Suprapubic skin (tissue), 3 donors: ENCODE measurements at regions not wholly inside any gene's neighbourhood (a gene's known extent, or its start where the extent isn't known, plus 50 kb on each side); places are given as distances from the start of the nearest gene placed in this dataset.

ENCODE experiments used
- POLR2A ChIP-seq, 2 donors: fragments of 450-650 bp; IDR thresholded peaks; one replicate each; pipeline ENCODE4 v1.6.1; 2017; ENCODE audit warnings: antibody characterized with exemption in 2 of 2, mild to moderate bottlenecking in 2 of 2, moderate library complexity in 2 of 2
- TF ChIP-seq, protein P1 (sequence below), 2 donors: fragments of 200-600 bp in 1 of 2; fragments of 450-650 bp in 1 of 2; sonication (generic) in 1 of 2; IDR thresholded peaks; one replicate each; pipeline ENCODE4 v1.5.1; 2016 to 2019; ENCODE audit warnings: antibody characterized with exemption in 2 of 2, mild to moderate bottlenecking in 1 of 2, moderate library complexity in 1 of 2

DNA sequence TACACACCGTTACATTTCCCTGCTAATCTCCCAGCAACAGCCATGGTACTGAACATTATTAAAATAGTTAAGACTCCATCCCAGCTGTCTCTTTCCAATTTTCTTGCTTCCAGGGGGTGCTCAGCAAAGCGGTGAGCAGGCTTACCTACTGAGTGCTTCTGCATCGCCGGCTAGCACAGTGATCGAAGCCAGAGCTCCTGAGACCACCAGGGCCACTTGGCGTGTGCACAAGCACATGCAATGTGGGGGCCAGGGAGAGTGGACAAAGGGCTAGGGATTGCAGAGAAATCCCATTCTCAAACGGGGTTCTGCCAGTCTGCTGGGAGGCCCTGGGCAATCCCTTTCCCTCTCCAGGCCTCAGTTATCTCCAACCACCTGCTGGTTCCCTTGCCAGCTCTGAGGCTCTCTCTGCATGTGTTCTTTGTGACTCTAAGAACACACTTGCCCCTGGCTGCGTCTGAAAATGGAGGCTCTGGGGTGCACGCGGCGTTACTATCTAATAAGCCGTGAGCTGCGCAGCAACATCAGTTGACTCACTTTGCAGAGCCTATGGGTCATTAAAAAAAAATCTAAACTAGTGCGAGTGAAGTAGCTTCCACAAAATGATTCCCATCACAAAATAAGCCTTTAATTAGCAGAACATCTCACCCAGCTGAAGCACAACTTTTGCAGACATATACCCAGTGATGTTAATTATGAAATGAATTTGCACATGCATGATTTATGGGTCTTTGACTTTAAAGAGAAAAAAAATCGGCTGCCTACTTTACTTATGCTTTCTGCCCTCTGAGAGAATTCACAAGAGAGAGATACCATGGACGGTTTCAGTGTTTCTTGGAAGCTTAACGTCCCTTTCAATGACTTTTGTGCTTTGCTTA, 271.5 kb downstream of the TLE3 start:
- TF ChIP-seq, protein P1, sequence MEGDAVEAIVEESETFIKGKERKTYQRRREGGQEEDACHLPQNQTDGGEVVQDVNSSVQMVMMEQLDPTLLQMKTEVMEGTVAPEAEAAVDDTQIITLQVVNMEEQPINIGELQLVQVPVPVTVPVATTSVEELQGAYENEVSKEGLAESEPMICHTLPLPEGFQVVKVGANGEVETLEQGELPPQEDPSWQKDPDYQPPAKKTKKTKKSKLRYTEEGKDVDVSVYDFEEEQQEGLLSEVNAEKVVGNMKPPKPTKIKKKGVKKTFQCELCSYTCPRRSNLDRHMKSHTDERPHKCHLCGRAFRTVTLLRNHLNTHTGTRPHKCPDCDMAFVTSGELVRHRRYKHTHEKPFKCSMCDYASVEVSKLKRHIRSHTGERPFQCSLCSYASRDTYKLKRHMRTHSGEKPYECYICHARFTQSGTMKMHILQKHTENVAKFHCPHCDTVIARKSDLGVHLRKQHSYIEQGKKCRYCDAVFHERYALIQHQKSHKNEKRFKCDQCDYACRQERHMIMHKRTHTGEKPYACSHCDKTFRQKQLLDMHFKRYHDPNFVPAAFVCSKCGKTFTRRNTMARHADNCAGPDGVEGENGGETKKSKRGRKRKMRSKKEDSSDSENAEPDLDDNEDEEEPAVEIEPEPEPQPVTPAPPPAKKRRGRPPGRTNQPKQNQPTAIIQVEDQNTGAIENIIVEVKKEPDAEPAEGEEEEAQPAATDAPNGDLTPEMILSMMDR (IDR thresholded peaks at IDR 0.05), result no peak
- TF ChIP-seq POLR2A (IDR thresholded peaks at IDR 0.05), result no peak
